ENCODE measurements at regions not wholly inside any gene's neighbourhood (a gene's known extent, or its start where the extent isn't known, plus 50 kb on each side); places are given as distances from the start of the nearest gene placed in this dataset.

- ChIA-PET POLR2A (no interaction called here), CTCF (interaction anchor here (0.6 kb wide), 1 partner anchor 204 kb away, joined by 3 read pairs; no protein-coding TSS in a partner anchor)
- TF ChIP-seq PKNOX1 (IDR thresholded peaks at IDR 0.05) (no peak), FOXA1 (IDR thresholded peaks at IDR 0.05) (no peak)
- DNase-seq (ENCODE audit: extremely low spot score): no peak
These were observed 443.7 kb downstream of the PTPRU start for GRCh38 chr1:29679828-29680558.

GRCh38 chr1:29679316-29679715 lies 443.0 kb downstream of the PTPRU start:
- no peak for DNase-seq (ENCODE audit: extremely low spot score)
- ChIA-PET POLR2A (no interaction called here), CTCF (interaction anchor here (0.6 kb wide), 1 partner anchor 203 kb away, joined by 3 read pairs; no protein-coding TSS in a partner anchor)
- TF ChIP-seq ELF4 (IDR thresholded peaks at IDR 0.05): no peak
- TF ChIP-seq FOXM1 (IDR thresholded peaks at IDR 0.05; ENCODE audit: borderline replicate concordance): no peak
- TF ChIP-seq L3MBTL2 (conservative IDR thresholded peaks at IDR 0.05): no peak
- TF ChIP-seq NFRKB (IDR thresholded peaks at IDR 0.05): no peak
- TF ChIP-seq FOXA1 (IDR thresholded peaks at IDR 0.05): no peak

GRCh38 chr1:29677028-29678024 lies 441.0 kb downstream of the PTPRU start:
- TF ChIP-seq FOXK2 (IDR thresholded peaks at IDR 0.05): no peak
- peak; percentile 32; the same call in 1 of the 2 replicates for TF ChIP-seq PKNOX1 (IDR thresholded peaks at IDR 0.05)
- ChIA-PET CTCF (no interaction called here), POLR2A (no interaction called here)
- no peak for DNase-seq (ENCODE audit: extremely low spot score)

- DNase-seq (ENCODE audit: extremely low spot score): no peak
- TF ChIP-seq FOXM1 (IDR thresholded peaks at IDR 0.05; ENCODE audit: borderline replicate concordance) (no peak), ZNF384 (IDR thresholded peaks at IDR 0.05) (no peak), SP1 (IDR thresholded peaks at IDR 0.05) (no peak), HDGF (IDR thresholded peaks at IDR 0.05; ENCODE audit: borderline replicate concordance) (no peak), BHLHE40 (IDR thresholded peaks at IDR 0.05; ENCODE audit: borderline replicate concordance) (no peak), CTBP1 (IDR thresholded peaks at IDR 0.05; ENCODE audit: borderline replicate concordance) (no peak), TARDBP (IDR thresholded peaks at IDR 0.05) (no peak), LEF1 (IDR thresholded peaks at IDR 0.05; ENCODE audit: borderline replicate concordance) (no peak), FOXA1 (IDR thresholded peaks at IDR 0.05) (no peak)
- ChIA-PET POLR2A (no interaction called here), CTCF (no interaction called here)
These were observed 440.2 kb downstream of the PTPRU start for GRCh38 chr1:29676496-29676895.

GRCh38 chr1:29675481-29676263 lies 439.4 kb downstream of the PTPRU start:
- ChIA-PET CTCF (no interaction called here), POLR2A (no interaction called here)
- DNase-seq (ENCODE audit: extremely low spot score): no peak
- no peak for TF ChIP-seq FOXM1 (IDR thresholded peaks at IDR 0.05; ENCODE audit: borderline replicate concordance)
- TF ChIP-seq SP1 (IDR thresholded peaks at IDR 0.05): no peak
- no peak for TF ChIP-seq LEF1 (IDR thresholded peaks at IDR 0.05; ENCODE audit: borderline replicate concordance)
- TF ChIP-seq TARDBP (IDR thresholded peaks at IDR 0.05): no peak
- TF ChIP-seq FOXA1 (IDR thresholded peaks at IDR 0.05): no peak
- TF ChIP-seq FOXK2 (IDR thresholded peaks at IDR 0.05): no peak
- no peak for TF ChIP-seq ZNF384 (IDR thresholded peaks at IDR 0.05)
- no peak for TF ChIP-seq NFRKB (IDR thresholded peaks at IDR 0.05)
- no peak for TF ChIP-seq SUZ12 (IDR thresholded peaks at IDR 0.05)
- no peak for TF ChIP-seq ARNT (IDR thresholded peaks at IDR 0.05)
- TF ChIP-seq ELF4 (IDR thresholded peaks at IDR 0.05): no peak
- no peak for TF ChIP-seq PKNOX1 (IDR thresholded peaks at IDR 0.05)
- no peak for TF ChIP-seq BHLHE40 (IDR thresholded peaks at IDR 0.05; ENCODE audit: borderline replicate concordance)
- TF ChIP-seq HDGF (IDR thresholded peaks at IDR 0.05; ENCODE audit: borderline replicate concordance): no peak
- TF ChIP-seq CTBP1 (IDR thresholded peaks at IDR 0.05; ENCODE audit: borderline replicate concordance): no peak
- TF ChIP-seq L3MBTL2 (conservative IDR thresholded peaks at IDR 0.05): no peak
